ENCODE measurements at regions not wholly inside any gene's neighbourhood (a gene's known extent, or its start where the extent isn't known, plus 50 kb on each side); places are given as distances from the start of the nearest gene placed in this dataset.
"Not testable (repeated sequence)": the region's sequence is repeated elsewhere in the genome, so short reads cannot be mapped to it uniquely, and the experiment has no call there.

DNA sequence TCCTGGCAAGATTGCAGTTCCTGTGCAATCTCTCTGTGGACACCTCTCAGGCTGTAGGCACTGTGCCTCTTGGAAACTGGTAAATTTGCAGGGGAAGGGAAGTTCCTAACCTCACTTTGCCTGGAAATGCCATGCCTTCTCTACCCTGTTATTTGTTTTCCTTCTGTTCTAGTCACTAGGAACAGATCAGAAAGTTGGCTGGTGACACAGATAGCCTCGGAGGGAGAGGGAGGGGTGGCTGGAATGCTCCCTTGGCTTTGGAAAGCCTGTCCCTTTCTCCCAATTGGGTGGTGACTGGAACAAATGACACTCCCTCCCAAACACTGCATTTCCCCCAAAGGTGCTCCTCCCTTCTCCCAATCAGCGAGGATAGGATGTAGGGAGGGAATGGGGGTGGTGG lies 131.5 kb upstream of the F13A1 start:
- peak overlapping the region; percentile 29 for H3K27ac ChIP-seq (replicated peaks)
- no peaks in the 10 kb centered on the region for H3K9me3 ChIP-seq (replicated peaks)
- no peak overlapping the region for H3K4me3 ChIP-seq
- H3K27me3 ChIP-seq (ENCODE audit: low read depth), result no peaks in the 10 kb centered on the region
- H3K4me1 ChIP-seq, result peaks cover 30% of the 10 kb centered on the region
- no peaks in the 10 kb centered on the region for H3K36me3 ChIP-seq
- intact Hi-C loops (cut with micrococcal nuclease), result no loop called here
- DNase-seq, result peak; percentile 26
- no peak for TF ChIP-seq CTCF (IDR thresholded peaks at IDR 0.05; ENCODE audit: borderline replicate concordance)

DNA sequence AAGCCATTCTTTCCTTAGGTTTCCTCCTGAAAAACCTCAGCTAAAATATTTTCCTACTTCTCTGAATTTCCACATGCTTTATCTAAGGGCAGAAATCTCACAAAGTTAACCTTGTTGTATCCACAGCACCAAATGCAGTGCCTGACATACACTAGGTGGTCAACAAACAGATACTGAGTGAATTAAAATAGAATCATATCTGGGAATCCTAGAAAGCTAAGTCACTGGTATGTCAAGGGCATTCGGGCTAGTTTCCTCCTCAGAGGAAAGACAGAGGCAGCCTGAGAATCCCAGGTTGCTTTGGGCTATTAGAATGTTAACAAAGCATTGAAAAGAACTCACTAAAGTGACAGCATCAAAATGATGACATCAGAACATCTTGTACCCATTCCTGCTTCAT lies 132.7 kb upstream of the F13A1 start:
- no peak for TF ChIP-seq CTCF (IDR thresholded peaks at IDR 0.05; ENCODE audit: borderline replicate concordance)
- Histone ChIP-seq H3K9me3 (replicated peaks) (no peaks in the 10 kb centered on the region), H3K36me3 (no peaks in the 10 kb centered on the region), H3K27me3 (ENCODE audit: low read depth) (no peaks in the 10 kb centered on the region), H3K27ac (replicated peaks) (peak overlapping the region; percentile 47), H3K4me3 (no peak overlapping the region), H3K4me1 (peaks cover 30% of the 10 kb centered on the region)
- DNase-seq, result no peak
- intact Hi-C loops (cut with micrococcal nuclease), result no loop called here

- Histone ChIP-seq H3K27me3 (ENCODE audit: low read depth) (no peaks in the 10 kb centered on the region), H3K27ac (replicated peaks) (no peak overlapping the region), H3K4me3 (no peak overlapping the region), H3K4me1 (peaks cover 30% of the 10 kb centered on the region), H3K9me3 (replicated peaks) (peaks cover 5% of the 10 kb centered on the region), H3K36me3 (no peaks in the 10 kb centered on the region)
- DNase-seq, result no peak
- TF ChIP-seq CTCF (IDR thresholded peaks at IDR 0.05; ENCODE audit: borderline replicate concordance), result no peak
- intact Hi-C loops (cut with micrococcal nuclease), result no loop called here
Observed at GRCh38 chr6:6455272-6455671, 133.2 kb upstream of the LY86 start.

DNA sequence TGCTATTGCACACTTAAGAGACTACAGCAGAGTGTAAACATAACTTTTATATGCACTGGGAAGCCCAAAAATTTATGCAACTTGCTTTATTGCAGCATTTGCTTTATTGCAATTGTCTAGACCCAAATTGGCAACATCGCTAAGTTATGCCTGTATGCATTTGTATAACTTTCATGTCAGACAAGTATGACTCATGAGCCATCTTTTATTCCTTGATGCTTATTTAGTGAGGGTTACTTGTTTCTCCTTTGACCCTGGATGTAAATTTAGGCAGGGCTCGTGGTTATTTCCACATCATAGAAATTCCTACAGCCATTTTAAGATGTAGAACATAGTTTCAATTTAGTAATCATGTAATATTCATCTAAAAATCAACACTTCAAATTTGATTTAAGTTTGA lies 130.3 kb upstream of the LY86 start:
- Histone ChIP-seq H3K4me3 (no peak overlapping the region), H3K27me3 (ENCODE audit: low read depth) (no peaks in the 10 kb centered on the region), H3K4me1 (peaks cover 5% of the 10 kb centered on the region), H3K27ac (replicated peaks) (no peak overlapping the region), H3K9me3 (replicated peaks) (peaks cover 5% of the 10 kb centered on the region), H3K36me3 (no peaks in the 10 kb centered on the region)
- no peak for TF ChIP-seq CTCF (IDR thresholded peaks at IDR 0.05; ENCODE audit: borderline replicate concordance)
- no peak for DNase-seq
- intact Hi-C loops (cut with micrococcal nuclease), result no loop called here

GRCh38 chr6:6459963-6460362 lies 128.6 kb upstream of the LY86 start:
- H3K27ac ChIP-seq (replicated peaks); intact Hi-C loops (cut with micrococcal nuclease); H3K27me3 ChIP-seq (ENCODE audit: low read depth); H3K4me1 ChIP-seq; H3K36me3 ChIP-seq; DNase-seq; H3K9me3 ChIP-seq (replicated peaks); H3K4me3 ChIP-seq: not testable (repeated sequence)

DNA sequence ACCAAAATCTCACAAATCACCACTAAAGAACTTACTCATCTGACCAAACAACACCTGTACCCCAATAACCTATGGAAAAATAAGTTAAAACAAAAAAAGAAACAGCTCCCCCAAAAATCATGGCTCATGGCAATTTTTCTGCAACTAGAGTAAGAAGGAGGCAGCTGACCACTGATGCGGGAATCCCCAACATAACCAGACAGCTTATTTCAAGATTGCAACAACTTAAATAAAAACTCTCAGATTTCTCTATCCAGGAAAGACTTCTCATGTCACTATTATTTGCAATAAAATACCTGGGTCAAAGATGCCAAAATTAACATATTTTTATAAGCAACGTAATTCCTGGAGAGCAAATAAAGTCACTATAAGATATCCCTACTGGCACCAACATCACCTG lies 128.1 kb upstream of the LY86 start:
- no peak for TF ChIP-seq CTCF (IDR thresholded peaks at IDR 0.05; ENCODE audit: borderline replicate concordance)
- Histone ChIP-seq H3K4me3 (no peak overlapping the region), H3K27me3 (ENCODE audit: low read depth) (no peaks in the 10 kb centered on the region), H3K27ac (replicated peaks) (no peak overlapping the region), H3K9me3 (replicated peaks) (peaks cover 5% of the 10 kb centered on the region), H3K36me3 (no peaks in the 10 kb centered on the region), H3K4me1 (no peaks in the 10 kb centered on the region)
- DNase-seq, result no peak
- intact Hi-C loops (cut with micrococcal nuclease), result no loop called here

All from left ventricle myocardium inferior (tissue), 1 donor.